Neuronal stem cell (in vitro differentiated cells): ENCODE measurements at regions not wholly inside any gene's neighbourhood (a gene's known extent, or its start where the extent isn't known, plus 50 kb on each side); places are given as distances from the start of the nearest gene placed in this dataset.

Experiments used
- DNase-seq: peaks from one replicate; pipeline ENCODE4 v3.0.0-alpha.2; 2013; ENCODE audit warnings: low spot score
- H2AFZ ChIP-seq: one replicate; pipeline ENCODE4 v1.6.1; 2013; ENCODE audit warnings: mild to moderate bottlenecking, low read length, inconsistent platforms
- H2AK5ac ChIP-seq: 2 replicates; pipeline ENCODE4 v1.6.1; 2013; ENCODE audit warnings: low read depth, mild to moderate bottlenecking, inconsistent platforms, low read length, moderate library complexity, mixed read lengths
- H2BK120ac ChIP-seq: 2 replicates; pipeline ENCODE4 v1.6.1; 2013; ENCODE audit warnings: low read depth, mild to moderate bottlenecking, inconsistent platforms, low read length, moderate library complexity, mixed read lengths
- H2BK12ac ChIP-seq: one replicate; pipeline ENCODE4 v1.6.1; 2013; ENCODE audit warnings: low read length, inconsistent platforms
- H2BK15ac ChIP-seq: 2 replicates; pipeline ENCODE4 v1.6.1; 2013; ENCODE audit warnings: mild to moderate bottlenecking, low read length, inconsistent platforms, mixed read lengths
- H2BK5ac ChIP-seq: one replicate; pipeline ENCODE4 v1.6.1; 2013; ENCODE audit warnings: inconsistent platforms, mild to moderate bottlenecking, low read length, moderate library complexity
- H3K14ac ChIP-seq: one replicate; pipeline ENCODE4 v1.6.1; 2013; ENCODE audit warnings: low read length, inconsistent platforms
- H3K18ac ChIP-seq: 2 replicates; pipeline ENCODE4 v1.6.1; 2013; ENCODE audit warnings: low read length, inconsistent platforms
- H3K23ac ChIP-seq: 2 replicates; pipeline ENCODE4 v1.6.1; 2013; ENCODE audit warnings: low read depth, mild to moderate bottlenecking, mixed read lengths, low read length, inconsistent platforms; ENCODE audit not compliant: poor library complexity
- H3K27ac ChIP-seq: replicated peaks from 3 replicates; pipeline ENCODE4 v1.5.1; 2013; ENCODE audit warnings: low read length, inconsistent platforms
- H3K27me3 ChIP-seq, 3 experiments: 2 replicates each; pipeline ENCODE4 v1.6.1; 2013; ENCODE audit warnings: low read length in 3 of 3, mild to moderate bottlenecking in 2 of 3, inconsistent platforms in 1 of 3, low read depth in 1 of 3, mixed read lengths in 1 of 3, moderate library complexity in 1 of 3; ENCODE audit not compliant: control insufficient read depth in 3 of 3, insufficient read depth in 3 of 3
- H3K36me3 ChIP-seq, 2 donors: replicated peaks in 1 of 2; 2 replicates each; pipeline ENCODE4 v1.6.1; 2013; ENCODE audit warnings: low read length in 2 of 2; ENCODE audit not compliant: control insufficient read depth in 2 of 2, insufficient read depth in 2 of 2
- H3K4ac ChIP-seq: 2 replicates; pipeline ENCODE4 v1.6.1; 2013; ENCODE audit warnings: inconsistent platforms, mild to moderate bottlenecking, low read length, moderate library complexity
- H3K4me1 ChIP-seq, 2 donors: 1 replicate in 1 of 2; 2 replicates in 1 of 2; pipeline ENCODE4 v1.6.1; 2013; ENCODE audit warnings: low read length in 2 of 2, low read depth in 1 of 2; ENCODE audit not compliant: control insufficient read depth in 2 of 2, insufficient read depth in 1 of 2
- H3K4me2 ChIP-seq: one replicate; pipeline ENCODE4 v1.6.1; 2013; ENCODE audit warnings: mild to moderate bottlenecking, low read length, inconsistent platforms; ENCODE audit not compliant: insufficient read depth, poor library complexity, severe bottlenecking
- H3K4me3 ChIP-seq, 2 donors: 2 replicates each; pipeline ENCODE4 v1.5.1; 2013; ENCODE audit warnings: low read length in 2 of 2, mild to moderate bottlenecking in 2 of 2, inconsistent platforms in 1 of 2, moderate library complexity in 1 of 2
- H3K79me1 ChIP-seq: one replicate; pipeline ENCODE4 v1.6.1; 2013; ENCODE audit warnings: low read depth, mild to moderate bottlenecking, inconsistent platforms, low read length, moderate library complexity
- H3K9ac ChIP-seq: one replicate; pipeline ENCODE4 v1.6.1; 2013; ENCODE audit warnings: mild to moderate bottlenecking, low read depth, low read length, inconsistent platforms; ENCODE audit not compliant: poor library complexity
- H3K9me3 ChIP-seq, 2 donors: replicated peaks in 1 of 2; 2 replicates each; pipeline versions ENCODE3 to v1.6.1; 2013; ENCODE audit warnings: low read length in 2 of 2, mild to moderate bottlenecking in 2 of 2, inconsistent platforms in 1 of 2, low read depth in 1 of 2, mixed read lengths in 1 of 2, moderate library complexity in 1 of 2; ENCODE audit not compliant: control insufficient read depth in 2 of 2, insufficient read depth in 1 of 2
- H4K8ac ChIP-seq: one replicate; pipeline ENCODE4 v1.6.1; 2013; ENCODE audit warnings: low read depth, mild to moderate bottlenecking, inconsistent platforms, low read length, moderate library complexity
- H4K91ac ChIP-seq: one replicate; pipeline ENCODE4 v1.6.1; 2013; ENCODE audit warnings: low read length, low read depth, mild to moderate bottlenecking, inconsistent platforms; ENCODE audit not compliant: poor library complexity
- WGBS, 2 donors: extraction: QIAGEN DNeasy Blood & Tissue Kit; methylation state at CpG; one replicate each; pipeline ENCODE4 v1.1.7; 2013; ENCODE audit warnings: missing lambda C conversion rate in 2 of 2, mixed read lengths in 1 of 2; ENCODE audit not compliant: insufficient read length in 2 of 2, insufficient replicate concordance in 1 of 2; ENCODE audit errors: extremely low coverage in 2 of 2; 5-methylcytosine and 5-hydroxymethylcytosine counted together

DNA sequence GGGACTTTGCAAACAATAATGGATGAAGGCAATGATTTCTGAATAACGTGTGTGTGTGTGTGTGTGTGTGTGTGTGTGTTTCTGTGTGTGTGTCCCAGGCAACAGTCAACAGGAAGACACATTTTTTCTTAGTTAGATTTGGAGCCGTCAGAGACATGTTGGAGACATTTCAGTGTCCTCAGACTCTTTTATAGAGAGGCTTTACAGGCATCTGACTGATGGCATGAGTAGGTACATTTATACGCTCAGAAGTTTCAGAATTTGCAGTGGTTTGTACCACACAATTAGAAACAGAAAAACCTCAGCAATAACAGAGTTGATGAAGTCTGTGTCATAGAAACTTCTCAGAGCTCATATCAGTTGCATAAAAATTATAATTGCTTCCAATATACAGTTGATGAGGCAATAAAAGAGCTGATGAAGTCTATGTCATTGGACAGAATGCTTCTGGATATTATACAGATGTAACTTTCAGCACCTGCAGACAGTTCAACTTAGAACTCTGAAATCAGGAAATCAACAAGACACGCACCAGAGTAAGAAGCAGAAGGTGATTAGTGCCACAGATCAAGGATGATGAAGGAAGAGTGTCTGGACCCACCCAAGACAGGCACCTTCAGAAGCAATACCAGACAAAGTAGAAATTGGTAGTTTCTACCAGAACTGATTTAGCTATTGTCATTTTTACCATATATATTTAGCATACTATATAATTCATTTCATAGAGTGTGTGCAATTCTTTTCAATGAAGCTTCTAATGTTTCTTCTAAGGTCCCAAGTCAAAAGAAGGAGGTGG, 104.5 kb upstream of the LYZL1 start:
- Histone ChIP-seq H3K18ac (no peak overlapping the region), H2BK120ac (no peak overlapping the region), H3K9me3 (no peaks in the 10 kb centered on the region), H2BK5ac (no peak overlapping the region), H2AFZ (no peak overlapping the region), H3K14ac (no peak overlapping the region), H2AK5ac (no peak overlapping the region), H2BK12ac (no peak overlapping the region), H3K27ac (no peak overlapping the region), H2BK15ac (no peak overlapping the region), H3K4me3 (no peak overlapping the region), H3K9ac (no peak overlapping the region), H3K27me3 (no peaks in the 10 kb centered on the region), H3K36me3 (no peaks in the 10 kb centered on the region), H3K23ac (no peak overlapping the region), H3K4me1 (no peaks in the 10 kb centered on the region), H3K4me2 (no peak overlapping the region), H3K4ac (no peak overlapping the region), H4K8ac (no peak overlapping the region), H4K91ac (no peak overlapping the region), H3K79me1 (no peaks in the 10 kb centered on the region)
- WGBS, 2 donors = no CpG with 5 or more reads among the region's 4 CpGs
- no peak for DNase-seq

GRCh38 chr10:29185050-29185449, 103.8 kb upstream of the LYZL1 start:
- WGBS, 2 donors = no CpG with 5 or more reads among the region's 5 CpGs
- Histone ChIP-seq H4K8ac (no peak overlapping the region), H3K27ac (no peak overlapping the region), H3K4me3 (no peak overlapping the region), H4K91ac (no peak overlapping the region), H2BK5ac (no peak overlapping the region), H2BK120ac (no peak overlapping the region), H3K4ac (no peak overlapping the region), H3K4me2 (no peak overlapping the region), H3K4me1 (no peaks in the 10 kb centered on the region), H3K23ac (no peak overlapping the region), H3K9ac (no peak overlapping the region), H2AK5ac (no peak overlapping the region), H2AFZ (no peak overlapping the region), H2BK12ac (no peak overlapping the region), H3K18ac (no peak overlapping the region), H3K27me3 (no peaks in the 10 kb centered on the region), H3K79me1 (no peaks in the 10 kb centered on the region), H3K14ac (no peak overlapping the region), H3K36me3 (no peaks in the 10 kb centered on the region), H2BK15ac (no peak overlapping the region), H3K9me3 (no peaks in the 10 kb centered on the region)
- no peak for DNase-seq

DNA sequence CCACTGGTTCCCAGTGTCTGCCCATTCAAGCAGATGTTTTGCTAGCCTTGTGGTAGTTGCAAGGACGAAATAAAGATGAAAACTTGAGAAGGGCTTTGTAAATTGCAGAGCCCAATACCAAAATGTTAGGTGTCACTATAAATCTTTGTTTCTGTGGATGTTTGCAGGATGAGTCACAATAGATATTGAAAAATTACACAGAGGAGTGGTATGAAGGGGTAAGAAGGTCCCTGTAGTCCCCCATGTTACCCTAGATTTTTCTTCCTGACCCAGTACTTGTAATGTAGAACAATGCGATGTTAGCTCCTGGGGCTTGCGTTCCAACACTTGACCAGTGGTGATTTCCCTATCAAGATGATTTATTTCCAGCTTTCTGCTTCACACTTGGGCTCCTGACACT, 102.6 kb upstream of the LYZL1 start:
- H3K79me1 ChIP-seq = no peaks in the 10 kb centered on the region
- no peak overlapping the region for H4K8ac ChIP-seq
- no peak overlapping the region for H2AFZ ChIP-seq
- no peak overlapping the region for H4K91ac ChIP-seq
- no peak overlapping the region for H3K4ac ChIP-seq
- H3K23ac ChIP-seq = no peak overlapping the region
- H3K27ac ChIP-seq = no peak overlapping the region
- H3K27me3 ChIP-seq = no peaks in the 10 kb centered on the region
- no peak overlapping the region for H3K4me2 ChIP-seq
- H2BK15ac ChIP-seq = no peak overlapping the region
- no peak overlapping the region for H2BK120ac ChIP-seq
- H3K4me3 ChIP-seq = no peak overlapping the region
- no CpG with 5 or more reads among the region's 3 CpGs for WGBS, 2 donors
- DNase-seq = no peak
- H2AK5ac ChIP-seq = no peak overlapping the region
- H3K18ac ChIP-seq = no peak overlapping the region
- no peak overlapping the region for H3K14ac ChIP-seq
- no peak overlapping the region for H2BK5ac ChIP-seq
- no peaks in the 10 kb centered on the region for H3K36me3 ChIP-seq
- H3K4me1 ChIP-seq = no peaks in the 10 kb centered on the region
- no peak overlapping the region for H3K9ac ChIP-seq
- no peak overlapping the region for H2BK12ac ChIP-seq
- H3K9me3 ChIP-seq = no peaks in the 10 kb centered on the region

- H3K4ac ChIP-seq = no peak overlapping the region
- DNase-seq = no peak
- no peak overlapping the region for H3K9ac ChIP-seq
- no peak overlapping the region for H3K14ac ChIP-seq
- no peak overlapping the region for H2AFZ ChIP-seq
- no peak overlapping the region for H2BK12ac ChIP-seq
- H3K9me3 ChIP-seq = no peaks in the 10 kb centered on the region
- H3K4me1 ChIP-seq = no peaks in the 10 kb centered on the region
- H4K91ac ChIP-seq = no peak overlapping the region
- no peaks in the 10 kb centered on the region for H3K36me3 ChIP-seq
- H3K27me3 ChIP-seq = no peaks in the 10 kb centered on the region
- no peak overlapping the region for H2AK5ac ChIP-seq
- H3K23ac ChIP-seq = no peak overlapping the region
- no peak overlapping the region for H2BK5ac ChIP-seq
- H2BK120ac ChIP-seq = no peak overlapping the region
- no peaks in the 10 kb centered on the region for H3K79me1 ChIP-seq
- WGBS, 2 donors = no CpG with 5 or more reads among the region's 2 CpGs
- no peak overlapping the region for H2BK15ac ChIP-seq
- no peak overlapping the region for H4K8ac ChIP-seq
- no peak overlapping the region for H3K27ac ChIP-seq
- H3K4me2 ChIP-seq = no peak overlapping the region
- no peak overlapping the region for H3K4me3 ChIP-seq
- H3K18ac ChIP-seq = no peak overlapping the region
These were observed 99.6 kb upstream of the LYZL1 start for GRCh38 chr10:29189256-29189655.
